H9 (cell line): ENCODE measurements at regions not wholly inside any gene's neighbourhood (a gene's known extent, or its start where the extent isn't known, plus 50 kb on each side); places are given as distances from the start of the nearest gene placed in this dataset.

Source experiments
- DNase-seq: peaks from one replicate; pipeline ENCODE4 v3.0.0-alpha.2; 2017
- H2AFZ ChIP-seq: one replicate; pipeline ENCODE4 v1.6.1; 2013; ENCODE audit warnings: mild to moderate bottlenecking, low read length, control low read depth, moderate library complexity
- H2AK5ac ChIP-seq: 2 replicates; pipeline ENCODE4 v1.6.1; 2013; ENCODE audit warnings: low read length, control low read depth, mixed read lengths; ENCODE audit not compliant: insufficient read length
- H2BK120ac ChIP-seq: one replicate; pipeline ENCODE4 v1.6.1; 2013; ENCODE audit warnings: low read depth, mild to moderate bottlenecking, low read length, control low read depth, inconsistent platforms; ENCODE audit not compliant: poor library complexity, severe bottlenecking
- H2BK12ac ChIP-seq: 2 replicates; pipeline ENCODE4 v1.6.1; 2013; ENCODE audit warnings: low read length, control low read depth, mixed read lengths, low read depth; ENCODE audit not compliant: insufficient read length
- H2BK15ac ChIP-seq: 2 replicates; pipeline ENCODE4 v1.6.1; 2013; ENCODE audit warnings: low read depth, low read length, control low read depth
- H2BK20ac ChIP-seq: one replicate; pipeline ENCODE4 v1.6.1; 2013; ENCODE audit warnings: low read depth, mild to moderate bottlenecking, low read length, control low read depth, inconsistent platforms; ENCODE audit not compliant: poor library complexity, severe bottlenecking
- H2BK5ac ChIP-seq: 2 replicates; pipeline ENCODE4 v1.6.1; 2013; ENCODE audit warnings: low read length, control low read depth, mixed read lengths; ENCODE audit not compliant: insufficient read length
- H3K14ac ChIP-seq: 2 replicates; pipeline ENCODE4 v1.6.1; 2013; ENCODE audit warnings: low read length, control low read depth; ENCODE audit not compliant: insufficient read depth
- H3K18ac ChIP-seq: 2 replicates; pipeline ENCODE4 v1.6.1; 2013; ENCODE audit warnings: low read depth, mild to moderate bottlenecking, mixed read lengths, low read length, control low read depth; ENCODE audit not compliant: insufficient read length
- H3K23ac ChIP-seq: 2 replicates; pipeline ENCODE4 v1.6.1; 2013; ENCODE audit warnings: low read length, control low read depth, mixed read lengths, low read depth; ENCODE audit not compliant: insufficient read length
- H3K23me2 ChIP-seq: 2 replicates; pipeline ENCODE4 v1.6.1; 2013; ENCODE audit warnings: low read depth, mild to moderate bottlenecking, mixed read lengths, low read length, control low read depth; ENCODE audit not compliant: insufficient read length, poor library complexity, severe bottlenecking
- H3K27ac ChIP-seq: 2 replicates; pipeline ENCODE4 v1.5.1; 2013; ENCODE audit warnings: low read length, control low read depth, mixed read lengths, low read depth; ENCODE audit not compliant: insufficient read length
- H3K27me3 ChIP-seq: 2 replicates; pipeline ENCODE4 v1.6.1; 2013; ENCODE audit warnings: low read length, control low read depth, inconsistent platforms; ENCODE audit not compliant: insufficient read depth
- H3K4ac ChIP-seq: 2 replicates; pipeline ENCODE4 v1.6.1; 2013; ENCODE audit warnings: low read depth, mild to moderate bottlenecking, control low read depth, inconsistent platforms, low read length, moderate library complexity
- H3K4me1 ChIP-seq: 2 replicates; pipeline ENCODE4 v1.6.1; 2013; ENCODE audit warnings: low read length, control low read depth, inconsistent platforms; ENCODE audit not compliant: insufficient read depth
- H3K4me2 ChIP-seq: 2 replicates; pipeline ENCODE4 v1.6.1; 2013; ENCODE audit warnings: low read length, control low read depth, mixed read lengths; ENCODE audit not compliant: insufficient read length, insufficient read depth
- H3K56ac ChIP-seq: 2 replicates; pipeline ENCODE4 v1.6.1; 2013; ENCODE audit warnings: low read depth, mild to moderate bottlenecking, mixed read lengths, low read length, control low read depth; ENCODE audit not compliant: insufficient read length
- H3K79me1 ChIP-seq: 2 replicates; pipeline ENCODE4 v1.6.1; 2013; ENCODE audit warnings: low read depth, mild to moderate bottlenecking, moderate library complexity, low read length, control low read depth, inconsistent platforms; ENCODE audit not compliant: insufficient read depth, poor library complexity, severe bottlenecking
- H3K79me2 ChIP-seq: 2 replicates; pipeline ENCODE4 v1.6.1; 2013; ENCODE audit warnings: low read length, control low read depth, inconsistent platforms; ENCODE audit not compliant: insufficient read depth
- H3K9ac ChIP-seq: 2 replicates; pipeline ENCODE4 v1.6.1; 2013; ENCODE audit warnings: low read length, control low read depth, mixed read lengths; ENCODE audit not compliant: insufficient read length; ENCODE audit errors: extremely low read depth
- H3K9me3 ChIP-seq: one replicate; pipeline ENCODE4 v1.6.1; 2013; ENCODE audit warnings: low read depth, low read length, inconsistent platforms; ENCODE audit not compliant: control insufficient read depth
- H3T11ph ChIP-seq: one replicate; pipeline ENCODE4 v1.6.1; 2013; ENCODE audit warnings: mild to moderate bottlenecking, low read length, control low read depth, inconsistent platforms
- H4K20me1 ChIP-seq: one replicate; pipeline ENCODE4 v1.6.1; 2013; ENCODE audit not compliant: control insufficient read depth, insufficient read length, insufficient read depth
- H4K5ac ChIP-seq: 2 replicates; pipeline ENCODE4 v1.6.1; 2013; ENCODE audit warnings: low read depth, mild to moderate bottlenecking, mixed read lengths, low read length, control low read depth; ENCODE audit not compliant: insufficient read length
- H4K8ac ChIP-seq: replicated peaks from 2 replicates; pipeline ENCODE4 v1.6.1; 2013; ENCODE audit warnings: low read length, control low read depth, mixed read lengths, low read depth; ENCODE audit not compliant: insufficient read length
- H4K91ac ChIP-seq: 2 replicates; pipeline ENCODE4 v1.6.1; 2013; ENCODE audit warnings: low read depth, mild to moderate bottlenecking, moderate library complexity, mixed read lengths, low read length, control low read depth; ENCODE audit not compliant: insufficient read length
- H3K27ac Mint-ChIP-seq, 3 experiments: 2 replicates in 2 of 3; 3 replicates in 1 of 3; pipeline ENCODE4 v1.8.0; 2020 to 2021; ENCODE audit warnings: mixed read lengths in 3 of 3, mild to moderate bottlenecking in 1 of 3, moderate library complexity in 1 of 3
- H3K27me3 Mint-ChIP-seq: 2 replicates; pipeline ENCODE4 v1.8.0; 2021; ENCODE audit warnings: low read depth, mild to moderate bottlenecking, moderate library complexity, mixed read lengths
- H3K36me3 Mint-ChIP-seq, 3 experiments: 2 replicates in 2 of 3; 3 replicates in 1 of 3; pipeline ENCODE4 v1.8.0; 2020 to 2021; ENCODE audit warnings: low read depth in 3 of 3, mixed read lengths in 3 of 3; ENCODE audit not compliant: insufficient read depth in 1 of 3
- H3K4me1 Mint-ChIP-seq, 2 experiments: 2 replicates each; pipeline ENCODE4 v1.8.0; 2020; ENCODE audit warnings: mixed read lengths in 2 of 2
- H3K4me3 Mint-ChIP-seq, 2 experiments: 2 replicates in 1 of 2; 3 replicates in 1 of 2; pipeline ENCODE4 v1.8.0; 2020 to 2021; ENCODE audit warnings: mild to moderate bottlenecking in 2 of 2, mixed read lengths in 2 of 2, moderate library complexity in 1 of 2
- H3K9me3 Mint-ChIP-seq, 2 experiments: 2 replicates in 1 of 2; 3 replicates in 1 of 2; pipeline ENCODE4 v1.8.0; 2020; ENCODE audit warnings: mild to moderate bottlenecking in 2 of 2, mixed read lengths in 2 of 2, moderate library complexity in 1 of 2
- CTCF ChIP-seq: fragments of 200-600 bp; sonication (generic); conservative IDR thresholded peaks from 3 replicates; pipeline ENCODE4 v1.8.0; 2021; ENCODE audit warnings: antibody characterized with exemption, mild to moderate bottlenecking
- WGBS: extraction: QIAGEN DNeasy Blood & Tissue Kit; methylation state at CpG from one replicate; pipeline ENCODE4 v1.1.7; 2013; ENCODE audit warnings: missing lambda C conversion rate, low lambda C conversion rate, mixed read lengths; ENCODE audit not compliant: insufficient read length; ENCODE audit errors: extremely low coverage; 5-methylcytosine and 5-hydroxymethylcytosine counted together

- WGBS, result no CpG with 5 or more reads among the region's 2 CpGs
- H3K27ac Mint-ChIP-seq, result no peak overlapping the region
- H3K79me1 ChIP-seq, result no peaks in the 10 kb centered on the region
- no peak overlapping the region for H3K27ac ChIP-seq
- H3K9ac ChIP-seq, result no peak overlapping the region
- H2BK12ac ChIP-seq, result no peak overlapping the region
- H2BK15ac ChIP-seq, result no peak overlapping the region
- no peak overlapping the region for H3K14ac ChIP-seq
- no peak overlapping the region for H4K91ac ChIP-seq
- peaks cover 2 to 18% (median 7%) of the 10 kb centered on the region in 3 experiments; a peak in 5 of 7 replicates for H3K36me3 Mint-ChIP-seq
- H2AK5ac ChIP-seq, result no peak overlapping the region
- no peak overlapping the region for H3K18ac ChIP-seq
- no peak overlapping the region for H2AFZ ChIP-seq
- H4K8ac ChIP-seq, result no peak overlapping the region
- no peak overlapping the region for H3K56ac ChIP-seq
- no peaks in the 10 kb centered on the region for H3K23me2 ChIP-seq
- peaks cover 0 to 8% of the 10 kb centered on the region in 2 experiments; a peak in 1 of 4 replicates for H3K4me1 Mint-ChIP-seq
- no peaks in the 10 kb centered on the region for H3K4me1 ChIP-seq
- no peak overlapping the region for H2BK5ac ChIP-seq
- no peak overlapping the region for H3K4ac ChIP-seq
- TF ChIP-seq CTCF, result no peak
- H3K9me3 ChIP-seq, result no peaks in the 10 kb centered on the region
- no peak overlapping the region for H3K23ac ChIP-seq
- no peaks in the 10 kb centered on the region for H3K27me3 ChIP-seq
- H3K79me2 ChIP-seq, result no peaks in the 10 kb centered on the region
- no peaks in the 10 kb centered on the region for H3K9me3 Mint-ChIP-seq
- H4K20me1 ChIP-seq, result no peaks in the 10 kb centered on the region
- no peak overlapping the region for H3K4me2 ChIP-seq
- H4K5ac ChIP-seq, result no peak overlapping the region
- H2BK20ac ChIP-seq, result no peak overlapping the region
- no peaks in the 10 kb centered on the region for H3K27me3 Mint-ChIP-seq
- H3T11ph ChIP-seq, result no peak overlapping the region
- H2BK120ac ChIP-seq, result no peak overlapping the region
- no peak overlapping the region for H3K4me3 Mint-ChIP-seq
- no peak for DNase-seq
These were observed 76.1 kb upstream of the SLC4A11 start for GRCh38 chr20:3315136-3315535.
